Stimulated activated CD4-positive, alpha-beta T cell treated with anti-CD3 and anti-CD28 coated beads, TNF-alpha, amount 100 ng/mL, for 24 hours (primary cell): ENCODE measurements at regions not wholly inside any gene's neighbourhood (a gene's known extent, or its start where the extent isn't known, plus 50 kb on each side); places are given as distances from the start of the nearest gene placed in this dataset.

Experiments used
- DNase-seq, 3 experiments: peaks; one replicate each; pipeline ENCODE4 v3.0.0-alpha.2; 2020; ENCODE audit warnings: low read depth in 3 of 3

DNA sequence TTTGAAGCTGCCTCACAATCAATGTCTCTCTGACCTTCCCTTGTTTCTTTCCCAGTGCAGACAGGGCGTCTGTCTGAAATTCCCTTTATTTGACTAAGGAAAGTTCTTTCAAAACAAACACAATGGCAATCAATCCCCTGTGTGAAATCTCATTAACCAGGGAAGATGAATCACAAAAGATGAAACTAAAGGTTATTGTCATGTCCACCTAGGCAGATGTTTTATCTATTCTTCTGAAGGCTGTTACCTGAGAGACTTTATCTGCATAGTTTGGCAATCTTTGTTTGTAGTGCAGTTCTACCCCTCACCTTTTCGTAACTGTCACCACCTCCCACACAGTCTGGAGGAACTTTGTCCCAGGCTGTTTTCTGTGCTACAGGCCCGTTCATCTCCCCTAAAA is 217.5 kb upstream of the RIOK2 start:
- no peak for DNase-seq

DNA sequence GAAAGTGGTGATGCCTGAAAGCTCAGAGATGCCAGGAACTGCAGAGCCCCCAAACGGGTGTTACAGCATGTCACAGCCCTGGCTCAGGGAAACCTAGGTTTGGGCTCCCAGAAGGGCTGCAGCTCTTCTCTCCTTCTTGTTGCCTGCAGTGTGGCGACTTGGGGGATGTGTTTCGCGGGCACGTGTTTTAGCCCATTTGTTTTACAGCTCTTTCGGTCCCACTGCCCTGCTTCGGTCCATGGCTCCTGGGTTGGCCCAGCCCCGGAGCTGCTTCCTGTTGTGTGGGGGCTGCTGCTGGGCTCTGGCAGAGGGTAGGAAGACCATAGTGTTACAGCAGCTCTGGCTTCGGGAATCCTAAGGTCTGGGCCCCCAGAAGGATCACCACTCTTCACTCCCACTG is 222.9 kb upstream of the RIOK2 start:
- DNase-seq = no peak

DNA sequence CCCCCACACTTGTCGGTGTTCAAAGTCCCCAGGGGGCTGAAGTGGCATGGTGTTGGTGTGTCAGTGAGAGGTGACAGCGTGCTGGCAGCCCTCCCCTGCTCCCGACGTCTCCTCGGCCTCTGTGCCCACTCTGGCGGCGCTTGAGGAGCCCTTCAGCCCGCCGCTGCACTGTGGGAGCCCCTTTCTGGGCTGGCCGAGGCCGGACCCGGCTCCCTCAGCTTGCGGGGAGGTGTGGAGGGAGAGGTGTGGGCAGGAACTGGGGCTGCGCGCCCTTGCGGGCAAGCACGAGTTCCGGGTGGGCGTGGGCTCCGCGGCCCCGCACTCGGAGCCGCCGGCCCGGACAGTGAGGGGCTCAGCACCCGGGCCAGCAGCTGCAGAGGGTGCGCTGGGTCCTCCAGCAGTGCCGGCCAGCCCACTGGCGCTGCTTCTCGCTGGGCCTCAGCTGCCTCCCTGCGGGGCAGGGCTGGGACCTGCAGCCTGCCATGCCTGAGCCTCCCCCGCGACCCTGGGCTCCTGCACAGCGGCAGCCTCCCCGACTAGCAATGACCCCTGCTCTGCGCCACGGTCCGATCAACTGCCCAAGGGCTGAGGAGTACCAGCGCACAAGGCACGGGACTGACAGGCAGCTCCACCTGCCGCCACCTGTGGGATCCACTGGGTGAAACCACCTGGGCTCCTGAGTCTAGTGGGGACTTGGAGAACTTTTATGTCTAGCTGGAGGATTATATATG is 224.1 kb upstream of the RIOK2 start:
- no peak for DNase-seq

DNA sequence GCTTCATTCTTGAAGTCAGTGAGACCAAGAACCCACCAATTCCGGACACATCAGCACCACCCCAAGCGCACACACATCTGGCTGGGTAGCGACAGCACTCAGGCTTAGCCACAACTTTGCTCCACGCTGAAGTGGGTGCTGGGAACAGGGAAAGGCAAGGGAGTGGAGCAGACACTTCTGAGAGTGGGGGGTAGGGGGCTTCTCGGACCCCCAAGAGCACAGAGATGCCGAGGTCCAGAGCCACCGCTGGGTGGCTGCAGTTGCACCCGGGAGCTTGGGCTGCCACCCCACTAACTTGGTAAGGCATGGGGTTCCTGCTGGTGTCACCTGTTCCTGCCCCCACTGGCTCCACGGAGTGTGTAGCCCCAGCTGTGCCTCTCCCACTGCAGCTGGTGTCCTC is 225.3 kb upstream of the RIOK2 start:
- no peak for DNase-seq

DNA sequence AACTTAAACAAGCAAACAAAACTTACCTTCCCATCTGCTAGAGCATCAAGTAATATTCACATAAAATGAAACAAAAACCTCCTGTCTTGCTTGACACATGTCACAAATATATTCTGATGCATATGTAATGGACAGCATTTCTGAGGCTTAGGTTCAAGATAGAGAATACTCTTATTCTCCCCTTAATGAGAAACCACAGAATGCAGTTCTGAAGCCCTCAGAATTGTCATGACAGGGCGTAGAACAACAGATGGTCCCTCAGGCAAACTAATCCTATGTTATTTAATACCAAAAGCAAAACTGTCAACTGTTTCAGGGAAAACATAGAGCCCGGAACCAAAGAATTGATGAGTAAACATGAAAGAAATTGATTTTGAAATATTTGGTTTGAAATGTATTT is 229.9 kb upstream of the RIOK2 start:
- DNase-seq = no peak

DNA sequence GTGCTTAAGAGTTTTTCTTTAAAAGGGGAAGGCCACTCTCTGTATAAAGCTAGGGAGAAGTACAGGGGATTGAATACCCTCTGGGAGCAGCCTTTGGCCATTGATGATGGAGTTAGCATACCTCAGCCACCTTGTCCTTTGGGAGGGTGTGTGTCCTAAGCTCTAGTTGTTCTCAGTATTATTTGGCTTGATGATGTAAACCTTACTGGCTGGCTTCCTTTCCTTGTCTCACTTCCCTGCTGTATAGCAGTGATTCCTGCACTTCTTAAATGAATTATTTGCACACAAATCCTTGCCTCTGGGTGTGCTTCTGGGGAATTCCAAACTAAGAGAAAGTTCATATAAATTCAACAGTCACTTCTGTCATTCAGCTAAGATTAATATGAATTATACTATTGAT is 234.9 kb upstream of the RIOK2 start:
- no peak for DNase-seq

DNA sequence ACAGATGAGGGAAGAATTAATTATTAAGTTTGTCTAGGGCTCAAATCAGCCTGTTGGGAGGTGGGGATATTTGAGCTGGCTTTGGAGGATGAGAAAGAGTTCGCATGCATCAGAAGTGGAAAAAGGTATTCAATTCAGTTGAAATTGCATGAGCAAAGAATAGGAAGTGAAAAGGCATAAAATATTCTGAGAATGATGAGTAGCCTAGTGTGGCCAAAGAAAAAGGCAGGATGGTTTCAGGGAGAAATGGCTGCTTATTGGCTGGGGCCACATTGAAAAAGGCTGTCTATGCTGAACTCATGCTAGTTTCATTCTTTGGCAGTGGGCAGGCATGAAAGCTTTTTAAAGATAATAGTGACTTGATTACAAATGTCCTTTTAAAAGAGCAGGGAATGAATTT is 235.4 kb upstream of the RIOK2 start:
- no peak for DNase-seq

DNA sequence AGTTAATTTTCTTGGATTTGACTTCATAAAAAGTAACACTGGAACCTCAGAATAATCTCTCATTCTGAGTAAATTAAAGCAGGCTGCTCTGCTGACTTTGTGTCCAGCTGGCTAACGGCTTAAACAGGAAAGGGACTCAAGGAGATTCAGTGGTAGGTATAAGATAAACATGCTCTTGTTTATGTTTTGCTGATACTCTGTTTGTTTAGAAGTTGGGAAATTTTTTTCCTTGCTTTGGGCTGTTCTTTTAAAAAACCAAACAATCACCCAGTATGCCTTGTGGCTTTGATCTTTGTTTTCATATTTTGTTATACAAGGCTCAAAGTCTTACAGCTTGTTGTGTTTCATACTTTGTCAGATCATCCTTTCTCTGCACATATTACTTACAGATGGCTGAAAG is 237.6 kb upstream of the RIOK2 start:
- DNase-seq = no peak

DNA sequence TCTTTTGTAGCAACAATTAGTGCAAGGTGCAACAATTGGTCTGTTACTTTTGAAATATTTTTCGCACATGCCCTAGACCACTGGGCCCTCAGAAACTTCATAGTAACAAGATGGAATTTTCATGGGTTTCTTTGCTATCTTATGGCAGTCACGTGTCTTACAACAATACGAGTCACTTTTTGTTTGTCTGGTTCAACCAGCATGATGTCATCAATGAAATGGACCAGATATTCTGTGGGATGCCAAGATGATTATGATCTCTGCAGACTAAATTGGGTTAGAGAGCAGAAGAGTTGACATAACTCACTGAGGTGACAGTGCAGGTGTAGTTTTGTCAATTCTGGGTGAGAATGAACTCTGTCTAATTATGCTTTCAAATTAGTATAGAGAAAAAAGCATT is 239.6 kb upstream of the RIOK2 start:
- DNase-seq = no peak

DNA sequence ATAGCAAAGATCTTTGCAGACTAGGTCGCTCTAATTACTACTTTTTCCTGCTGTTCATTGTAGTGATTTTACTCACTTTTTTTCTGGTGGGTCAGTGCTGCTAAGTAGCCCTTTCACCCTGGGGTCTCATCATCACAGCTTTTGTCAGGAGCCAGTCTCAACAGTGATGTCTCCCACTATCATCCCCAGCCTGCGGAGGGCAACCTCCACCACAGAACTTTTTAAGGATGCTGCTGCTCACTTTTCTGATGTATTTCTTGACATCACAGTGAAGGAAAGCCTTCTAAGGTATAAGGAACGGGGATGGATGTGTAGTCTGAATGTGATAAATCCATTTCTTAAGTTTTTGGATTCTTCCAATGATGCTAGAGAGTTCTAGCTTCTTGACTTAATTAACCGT is 242.5 kb upstream of the RIOK2 start:
- no peak for DNase-seq

DNA sequence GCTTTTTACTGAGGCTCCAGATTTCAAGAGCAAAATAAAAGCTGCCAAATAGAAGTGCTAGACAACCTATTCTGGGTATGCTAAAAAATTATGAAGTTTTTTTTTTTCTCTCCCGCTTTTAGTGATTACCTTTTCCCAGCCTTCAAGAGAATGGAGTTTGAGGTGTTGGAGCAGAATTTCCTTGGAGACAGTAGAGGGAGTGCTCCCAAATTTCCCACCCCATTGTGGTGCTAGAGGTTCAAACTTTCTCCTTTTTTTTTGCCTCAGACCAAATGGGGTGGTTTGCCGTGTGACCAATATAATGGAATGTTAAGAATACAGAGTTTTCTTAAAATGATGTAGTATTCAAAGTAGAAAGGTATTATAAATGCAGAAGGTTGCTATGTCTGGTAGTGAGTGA is 244.2 kb upstream of the RIOK2 start:
- DNase-seq = no peak

DNA sequence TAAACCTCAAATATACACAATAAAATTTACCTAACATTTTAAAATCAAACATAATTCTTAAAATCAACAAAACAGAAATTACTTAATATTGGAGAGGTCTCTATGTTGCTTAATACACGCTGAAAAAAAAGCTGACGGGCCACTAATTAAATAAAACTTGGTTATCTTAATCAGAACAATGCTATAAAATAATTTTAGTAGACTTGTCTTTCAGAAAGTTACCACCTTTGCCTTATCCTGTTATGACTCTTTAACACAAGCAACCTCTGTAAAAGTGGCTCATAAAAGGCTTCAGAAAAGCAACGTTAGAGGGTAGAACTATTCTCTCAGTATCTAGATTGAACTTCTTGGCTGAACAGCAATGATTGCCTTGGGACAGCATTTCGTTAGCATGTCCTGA is 251.0 kb upstream of the RIOK2 start:
- no peak for DNase-seq

DNA sequence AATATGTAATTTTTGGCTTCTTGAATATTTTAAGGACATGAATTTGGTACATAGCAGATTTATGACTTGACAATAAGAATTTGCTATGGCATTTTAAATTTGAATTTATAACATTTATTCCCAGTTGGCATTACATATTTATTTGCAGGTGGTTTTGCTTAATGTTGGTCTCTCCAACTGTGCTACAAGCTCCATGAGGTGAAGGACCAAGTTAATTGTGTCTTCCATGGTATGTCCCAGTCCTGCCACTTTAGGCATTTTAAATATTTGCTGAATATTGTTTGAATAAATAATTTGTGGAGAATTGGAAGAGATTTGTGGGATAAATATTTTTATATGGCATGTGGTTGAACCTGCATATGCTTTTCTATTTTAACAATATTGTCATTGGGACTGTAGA is 253.4 kb upstream of the RIOK2 start:
- DNase-seq = no peak

DNA sequence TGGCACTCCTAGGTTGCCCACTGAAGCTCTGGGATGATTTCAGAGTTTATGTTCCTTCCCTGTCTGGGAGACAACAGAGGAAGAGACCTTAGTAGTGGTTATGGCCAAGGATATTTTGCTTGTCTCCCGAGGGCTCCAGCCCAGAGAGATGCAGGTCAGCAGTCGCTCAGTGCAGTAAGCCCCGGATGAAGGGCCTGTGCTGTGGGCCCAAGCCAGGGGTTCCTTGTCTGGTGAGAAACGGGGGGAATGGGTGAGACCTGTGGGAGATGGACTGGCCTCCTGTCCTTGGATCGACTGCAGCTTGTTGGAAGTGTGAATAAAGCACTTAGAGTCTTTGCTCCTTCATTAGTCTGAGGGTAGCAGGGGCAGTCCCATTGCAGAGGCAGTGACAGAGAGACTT is 260.7 kb upstream of the RIOK2 start:
- no peak for DNase-seq

DNA sequence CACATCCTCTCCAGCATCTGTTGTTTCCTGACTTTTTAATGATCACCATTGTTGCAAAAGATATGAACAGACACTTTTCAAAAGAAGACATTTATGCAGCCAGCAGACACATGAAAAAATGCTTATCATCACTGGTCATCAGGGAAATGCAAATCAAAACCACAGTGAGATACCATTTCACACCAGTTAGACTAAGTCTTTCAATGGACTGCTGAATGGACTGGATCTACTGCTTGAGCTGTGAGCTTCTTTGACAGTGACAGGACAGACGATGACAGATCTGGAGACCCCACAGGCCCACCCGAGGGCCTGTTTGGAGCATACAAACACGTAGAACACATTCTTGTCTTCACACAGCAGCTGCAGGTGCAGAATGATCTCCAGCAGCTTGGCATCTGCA is 266.1 kb upstream of the RIOK2 start:
- DNase-seq = no peak

DNA sequence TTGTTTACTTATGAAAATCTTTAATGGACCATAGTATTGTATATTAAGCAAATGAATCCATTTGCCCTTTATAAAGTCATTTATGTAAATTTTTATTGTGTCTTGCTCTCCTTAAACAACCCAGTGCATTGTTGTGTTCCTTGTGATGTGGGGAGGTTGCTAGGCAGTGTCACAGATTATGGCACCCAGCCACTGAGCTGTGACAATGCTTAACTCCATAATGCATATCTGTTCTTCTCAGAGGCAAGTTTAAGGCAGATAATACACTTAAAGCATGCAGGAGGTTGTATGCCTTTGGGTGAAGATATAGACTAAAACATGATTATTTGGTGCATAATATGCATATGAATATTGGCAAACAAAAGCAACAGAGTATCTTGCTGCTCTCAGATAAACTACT is 269.6 kb upstream of the RIOK2 start:
- no peak for DNase-seq

DNA sequence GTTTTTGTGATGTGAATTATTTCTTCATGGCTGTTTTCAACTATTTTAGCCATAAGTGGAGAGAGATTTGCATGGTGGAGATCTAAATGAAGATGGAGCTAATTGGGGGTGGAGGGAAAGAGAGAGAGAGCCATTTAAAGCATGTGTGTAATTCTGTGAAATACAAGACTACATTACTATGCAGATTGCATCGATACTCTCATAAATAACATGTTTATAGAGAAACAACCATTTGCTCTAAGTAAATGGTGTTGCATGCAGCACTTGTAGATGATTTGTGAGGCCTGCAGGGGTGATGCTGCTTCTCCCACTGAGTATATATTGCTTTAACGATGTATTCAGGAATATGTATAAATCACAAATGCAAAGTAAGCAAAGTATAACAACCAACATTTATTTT is 270.2 kb upstream of the RIOK2 start:
- no peak for DNase-seq

DNA sequence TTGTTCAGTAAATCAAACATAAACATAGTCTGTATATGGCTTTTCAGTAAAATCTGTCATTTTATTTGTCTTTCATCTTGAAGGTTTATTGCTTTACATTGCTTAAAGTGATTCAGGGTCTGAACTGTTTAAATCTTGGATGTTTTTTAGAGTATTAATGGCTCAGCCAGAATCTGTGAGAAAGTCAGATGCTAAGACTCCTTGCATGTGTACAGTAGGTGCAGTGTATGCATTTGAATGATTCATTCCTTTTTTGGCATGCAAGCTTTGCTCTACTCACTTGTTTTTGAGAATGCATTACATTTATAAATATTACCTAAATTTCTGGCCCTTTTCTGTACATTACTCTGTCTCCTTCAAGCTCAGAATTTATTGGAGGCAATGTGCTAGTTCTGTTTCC is 271.0 kb upstream of the RIOK2 start:
- DNase-seq = no peak

DNA sequence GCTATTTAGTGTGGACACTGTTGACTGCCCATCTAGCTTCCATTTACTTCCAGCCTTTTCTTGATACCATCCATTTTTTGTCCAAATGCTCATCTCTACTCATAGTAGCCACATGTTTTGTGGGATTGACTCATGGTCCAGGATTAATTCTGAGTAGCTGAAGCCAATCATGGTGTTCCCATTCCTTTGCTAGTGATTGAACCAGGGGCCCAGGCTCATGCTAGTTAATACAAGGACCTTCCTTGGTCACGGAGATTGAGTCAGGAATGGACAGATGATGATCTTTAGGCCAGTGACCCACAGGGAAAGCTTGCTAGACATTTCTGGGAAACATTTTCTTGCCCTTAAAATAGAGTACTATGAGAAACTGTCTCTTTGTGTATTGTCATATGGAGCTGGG is 272.9 kb upstream of the RIOK2 start:
- no peak for DNase-seq

DNA sequence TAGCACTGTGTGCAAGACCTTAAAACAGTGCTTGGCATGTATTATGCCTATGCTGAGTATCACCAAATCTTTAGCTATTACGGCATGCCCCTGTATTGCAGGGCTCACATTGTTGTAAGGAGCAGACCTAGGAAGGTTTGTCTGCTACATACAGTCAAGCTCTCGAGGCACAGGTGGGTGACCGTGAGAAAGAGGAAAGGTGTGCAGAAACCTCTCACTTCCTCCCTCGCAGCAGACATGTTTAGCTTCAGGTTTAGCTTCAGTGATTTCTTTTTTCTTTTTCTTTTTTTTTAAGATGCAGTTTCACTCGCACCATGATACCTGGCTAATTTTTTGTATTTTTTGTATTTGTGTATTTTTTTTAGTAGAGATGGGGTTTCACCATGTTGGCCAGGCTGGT is 275.8 kb upstream of the RIOK2 start:
- no peak for DNase-seq

DNA sequence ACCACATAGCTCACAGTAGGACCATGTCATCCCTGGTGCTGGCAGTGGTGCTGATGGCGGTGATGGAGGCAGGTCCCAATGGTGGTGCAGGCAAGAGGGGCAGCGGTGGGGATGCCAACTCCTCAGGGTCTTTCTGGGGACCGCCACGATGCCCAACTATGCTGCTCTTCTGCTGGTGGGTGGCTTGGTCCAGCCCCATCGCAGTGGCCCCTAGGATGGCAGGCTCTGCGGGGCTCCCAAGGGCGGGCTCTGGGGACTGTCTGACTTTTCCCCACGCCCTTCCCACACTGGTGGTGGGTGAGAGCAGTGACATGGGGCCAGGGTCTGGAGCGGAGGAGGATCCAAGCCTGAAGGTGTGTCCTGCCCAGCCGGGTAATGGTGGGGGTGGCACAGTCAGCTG is 288.9 kb upstream of the RIOK2 start:
- DNase-seq = no peak

DNA sequence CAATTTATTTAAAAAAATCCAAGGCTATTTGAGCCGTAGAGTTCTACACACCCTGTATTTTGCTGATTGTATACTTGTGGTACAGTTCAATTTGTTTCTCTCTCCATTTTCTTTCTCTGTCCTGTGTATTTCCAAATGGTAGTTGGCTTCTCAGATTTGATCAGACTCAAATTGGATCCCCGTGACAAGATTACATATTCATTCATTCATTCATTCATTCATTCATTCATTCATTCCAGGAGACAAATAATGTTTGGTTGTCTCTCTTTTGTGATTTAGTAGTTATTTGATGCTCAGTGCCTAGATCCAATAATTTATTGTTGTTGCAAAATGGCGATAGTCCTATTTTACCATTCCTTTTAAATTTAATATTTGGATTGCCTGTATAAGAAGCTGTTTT is 292.8 kb upstream of the RIOK2 start:
- no peak for DNase-seq

DNA sequence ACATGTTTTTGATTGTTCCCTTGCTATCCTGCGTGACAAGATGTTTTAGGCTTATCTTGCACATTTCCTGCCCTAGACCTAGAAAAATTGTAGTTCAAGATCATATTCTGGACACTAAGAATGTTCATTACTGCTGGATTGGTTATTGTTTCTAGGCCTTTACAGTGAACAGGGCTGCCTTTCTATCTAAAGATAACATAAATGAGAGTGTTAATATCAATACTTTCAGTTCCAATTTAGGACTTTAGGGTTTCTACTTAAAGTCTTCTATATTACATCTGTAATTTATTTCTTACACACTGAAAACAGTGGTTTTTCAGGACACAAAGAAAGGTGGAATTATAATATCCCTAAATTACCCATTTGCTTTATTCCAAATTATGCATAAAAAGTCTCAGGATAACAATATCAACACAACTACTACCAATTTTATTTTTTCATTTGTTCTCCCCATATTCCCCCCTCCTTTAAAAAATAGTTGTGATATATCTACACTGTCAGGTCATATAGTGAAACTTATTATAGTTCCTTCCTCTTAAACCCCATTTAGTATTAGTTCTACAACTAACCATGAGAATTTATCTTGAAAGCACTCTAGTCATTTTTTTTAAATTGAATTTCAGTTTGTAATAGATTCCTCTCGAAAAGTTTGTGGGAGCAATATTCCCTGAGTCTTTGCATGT is 293.9 kb upstream of the RIOK2 start:
- no peak for DNase-seq

DNA sequence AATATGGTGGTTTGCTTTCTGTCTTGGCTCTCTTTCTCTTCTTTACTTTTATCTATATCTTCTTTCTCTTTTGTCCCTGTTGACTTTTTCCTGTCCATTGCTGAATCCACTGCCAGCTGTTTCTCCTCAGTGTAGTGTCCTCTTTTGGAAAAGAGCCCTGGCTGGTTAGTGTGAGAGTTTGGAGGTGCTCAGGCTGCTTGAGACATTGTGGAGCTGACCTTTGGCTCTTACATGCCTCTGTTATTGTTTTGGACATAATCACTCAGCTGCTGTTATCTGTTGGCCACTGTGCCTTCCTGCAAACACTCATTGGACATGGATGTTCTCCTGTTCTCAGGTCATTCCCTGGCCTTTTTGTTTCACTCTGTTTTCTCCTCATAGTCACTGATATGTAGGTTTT is 295.4 kb upstream of the RIOK2 start:
- no peak for DNase-seq
